GM11168 (cell line): ENCODE measurements at regions not wholly inside any gene's neighbourhood (a gene's known extent, or its start where the extent isn't known, plus 50 kb on each side); places are given as distances from the start of the nearest gene placed in this dataset.
"Not testable (repeated sequence)": the region's sequence is repeated elsewhere in the genome, so short reads cannot be mapped to it uniquely, and the experiment has no call there.

Experiments used
- in situ Hi-C: fragments of 300-500 bp; cut with MboI; formaldehyde crosslinking; loops from one replicate; pipeline ENCODE4 v1.12.0; 2022; ENCODE audit warnings: low sequenced_read_pairs; ENCODE audit not compliant: unreplicated experiment

DNA sequence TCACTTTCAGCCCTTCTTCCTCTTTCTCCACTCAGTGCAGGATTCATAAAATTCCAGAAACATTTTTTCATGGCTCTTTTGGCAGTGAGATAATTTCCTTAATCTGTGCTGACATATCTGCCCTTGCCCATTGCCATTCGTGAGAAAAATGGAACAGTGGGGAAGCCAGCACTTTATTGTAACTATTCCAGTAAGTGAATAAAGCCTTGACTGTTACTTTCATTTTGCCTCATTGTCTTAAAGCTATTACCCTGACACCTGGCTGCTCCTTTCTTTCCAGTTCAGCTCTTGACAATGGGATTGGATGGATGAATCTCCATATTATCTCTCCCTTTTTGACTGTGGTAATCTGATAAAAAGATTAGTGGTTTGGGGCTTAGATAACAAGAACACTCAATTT lies 1068.1 kb upstream of the PCDH20 start:
- in situ Hi-C loops = no loop called here

- in situ Hi-C loops = no loop called here
These were observed 1066.7 kb upstream of the PCDH20 start for GRCh38 chr13:62482351-62482750.

DNA sequence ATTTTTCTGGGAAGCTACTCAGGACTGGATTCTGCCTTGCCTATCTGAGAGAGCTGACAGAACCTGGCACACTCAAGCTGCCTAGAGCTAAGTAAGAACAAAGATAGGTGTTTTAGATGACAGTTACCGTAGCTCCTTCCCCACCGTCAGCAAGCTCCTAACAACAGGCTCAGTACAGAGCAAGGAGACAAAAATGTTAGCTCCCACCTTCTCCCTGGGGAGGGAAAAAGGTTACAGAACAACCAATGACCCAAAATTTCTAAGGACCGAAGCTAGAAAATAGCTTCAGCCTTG lies 1058.2 kb upstream of the PCDH20 start:
- in situ Hi-C loops = no loop called here

GRCh38 chr13:62473190-62473943 lies 1057.7 kb upstream of the PCDH20 start:
- in situ Hi-C loops = no loop called here

DNA sequence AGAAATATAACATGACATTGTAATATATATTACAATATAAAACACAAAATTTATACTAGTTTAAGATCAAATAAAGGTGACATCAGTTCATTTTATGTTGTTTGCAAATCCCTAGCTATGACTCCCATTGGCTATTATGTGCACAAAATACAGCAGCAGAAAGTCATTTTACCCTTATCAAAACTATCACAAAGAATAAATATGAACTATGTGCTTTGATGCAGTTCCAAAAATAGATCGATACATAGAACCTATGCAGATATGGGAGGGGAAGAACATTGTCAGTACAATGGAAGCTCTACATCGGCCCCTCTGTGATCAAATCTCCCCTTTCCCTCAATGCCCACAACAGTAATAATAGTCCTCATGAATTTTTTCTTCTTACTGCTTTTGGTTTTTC lies 1038.1 kb upstream of the PCDH20 start:
- in situ Hi-C loops = no loop called here

DNA sequence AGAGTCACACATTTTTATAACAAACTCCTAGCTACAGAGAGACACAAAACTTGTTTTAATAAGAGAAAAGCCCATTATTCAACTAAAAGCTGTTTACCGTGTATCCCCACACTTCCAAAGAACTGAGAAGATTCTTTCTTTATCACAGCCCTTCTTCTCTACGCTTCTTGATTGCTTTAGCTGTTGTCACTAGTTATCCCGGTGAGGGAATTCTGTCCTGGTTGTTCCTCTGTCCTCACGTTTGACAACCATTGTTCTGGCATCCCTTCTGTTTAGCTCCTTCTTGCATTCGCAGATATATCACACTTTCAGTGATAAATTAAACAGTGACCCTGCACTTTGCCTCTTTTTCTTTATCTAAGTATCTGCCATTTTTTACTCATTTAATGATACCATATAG lies 1035.1 kb upstream of the PCDH20 start:
- in situ Hi-C loops = no loop called here

DNA sequence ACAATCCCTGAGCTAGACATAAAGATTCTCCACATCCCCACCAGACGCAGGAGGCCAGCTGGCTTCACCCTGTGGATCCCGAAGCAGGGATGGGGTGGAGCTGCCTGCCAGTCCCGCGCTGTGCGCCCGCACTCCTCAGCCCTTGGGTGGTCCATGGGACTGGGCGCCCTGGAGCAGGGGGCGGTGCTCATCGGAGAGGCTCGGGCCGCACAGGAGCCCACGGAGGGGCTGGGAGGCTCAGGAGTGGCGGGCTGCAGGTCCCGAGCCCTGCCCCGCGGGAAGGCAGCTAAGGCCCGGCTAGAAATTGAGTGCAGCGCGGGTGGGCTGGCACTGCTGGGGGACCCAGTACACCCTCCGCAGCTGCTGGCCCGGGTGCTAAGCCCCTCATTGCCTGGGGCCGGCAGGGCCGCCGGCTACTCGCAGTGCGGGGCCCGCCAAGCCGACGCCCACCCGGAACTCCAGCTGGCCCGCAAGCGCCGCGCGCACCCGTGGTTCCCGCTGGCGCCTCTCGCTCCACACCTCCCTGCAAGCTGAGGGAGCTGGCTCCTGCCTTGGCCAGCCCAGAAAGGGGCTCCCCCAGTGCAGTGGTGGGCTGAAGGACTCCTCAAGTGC lies 1032.2 kb upstream of the PCDH20 start:
- in situ Hi-C loops = not testable (repeated sequence)

GRCh38 chr13:62444805-62445204 lies 1029.2 kb upstream of the PCDH20 start:
- in situ Hi-C loops = no loop called here

GRCh38 chr13:62434081-62434480 lies 1018.4 kb upstream of the PCDH20 start:
- in situ Hi-C loops = no loop called here

GRCh38 chr13:62433660-62434059 lies 1018.0 kb upstream of the PCDH20 start:
- in situ Hi-C loops = no loop called here

GRCh38 chr13:62432906-62433305 lies 1017.3 kb upstream of the PCDH20 start:
- in situ Hi-C loops = no loop called here

DNA sequence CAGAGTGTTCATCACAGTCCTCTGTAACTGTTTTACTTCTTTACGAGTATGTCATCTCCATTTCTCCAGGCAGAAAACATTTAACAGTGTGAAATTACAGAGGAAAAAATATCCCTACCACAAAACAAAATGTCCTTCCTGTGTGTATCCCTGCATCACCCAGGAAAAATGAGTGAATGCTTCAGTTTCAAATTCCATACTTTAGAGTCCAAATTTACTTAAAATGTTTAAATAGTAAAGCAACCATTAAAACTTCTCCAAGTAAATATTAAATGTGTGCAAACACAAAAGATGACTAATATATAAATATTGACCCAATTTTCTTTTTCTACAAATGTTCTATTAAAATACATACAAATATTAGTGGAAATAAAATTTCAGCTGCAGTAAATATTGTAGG lies 1016.6 kb upstream of the PCDH20 start:
- in situ Hi-C loops = no loop called here

GRCh38 chr13:62431852-62432251 lies 1016.2 kb upstream of the PCDH20 start:
- in situ Hi-C loops = no loop called here

DNA sequence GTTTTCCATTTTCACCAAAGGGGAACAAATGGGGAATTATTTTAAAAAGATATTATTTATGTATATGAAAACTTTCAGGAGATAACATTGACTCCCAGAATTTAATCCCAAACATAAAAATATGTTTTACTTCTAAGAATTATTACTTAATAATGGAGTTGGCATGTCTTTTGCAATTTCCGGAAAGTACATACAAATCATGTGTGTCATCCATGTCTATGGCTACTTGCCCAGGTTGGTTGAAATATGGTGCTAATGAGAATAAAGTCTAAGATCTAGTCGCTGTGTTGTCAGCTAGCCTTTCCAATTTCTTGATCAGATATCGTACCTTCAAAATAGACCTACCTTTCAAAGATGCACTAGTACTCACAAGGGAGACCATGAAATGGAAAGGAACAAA lies 1003.2 kb upstream of the PCDH20 start:
- in situ Hi-C loops = no loop called here

GRCh38 chr13:62418376-62418775 lies 1002.7 kb upstream of the PCDH20 start:
- in situ Hi-C loops = no loop called here

DNA sequence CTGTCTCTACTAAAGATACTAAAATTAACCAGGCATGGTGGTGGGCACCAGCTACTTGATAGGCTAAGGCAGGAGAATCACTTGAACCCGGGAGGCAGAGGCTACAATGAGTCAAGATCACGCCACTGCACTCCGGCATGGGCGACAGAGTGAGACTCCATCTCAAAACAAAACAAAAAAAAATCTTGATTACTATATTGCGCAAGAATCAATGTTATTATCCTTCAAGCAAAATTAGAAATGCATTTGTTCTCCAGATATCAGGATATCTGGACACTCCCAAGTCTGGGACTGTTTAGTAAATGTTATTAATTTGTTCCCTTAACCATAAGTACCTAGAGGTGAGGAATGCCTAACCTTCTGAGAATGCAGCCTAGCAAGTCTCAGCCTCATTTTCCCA lies 992.2 kb upstream of the PCDH20 start:
- in situ Hi-C loops = no loop called here

DNA sequence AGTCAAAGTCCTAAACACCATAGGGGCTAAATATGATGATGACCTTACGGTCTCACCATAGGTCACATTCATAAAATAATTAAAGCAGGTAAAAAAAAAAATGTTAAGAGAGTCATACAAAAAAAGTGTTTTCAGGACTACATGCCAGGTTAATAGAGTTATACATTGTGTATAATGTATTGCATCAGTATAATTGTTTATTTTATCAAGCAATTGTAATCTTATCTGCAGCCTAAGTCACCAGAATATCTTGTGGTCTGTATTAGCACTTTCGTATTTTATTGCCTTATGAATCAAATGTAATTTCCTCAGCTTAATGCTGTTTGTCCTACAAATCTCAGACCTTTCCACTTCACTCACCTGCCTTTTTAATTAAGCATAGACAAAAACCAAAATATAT lies 972.9 kb upstream of the PCDH20 start:
- in situ Hi-C loops = no loop called here

GRCh38 chr13:62387647-62388046 lies 972.0 kb upstream of the PCDH20 start:
- in situ Hi-C loops = no loop called here

- in situ Hi-C loops = not testable (repeated sequence)
These were observed 963.6 kb upstream of the PCDH20 start for GRCh38 chr13:62379241-62379640.

DNA sequence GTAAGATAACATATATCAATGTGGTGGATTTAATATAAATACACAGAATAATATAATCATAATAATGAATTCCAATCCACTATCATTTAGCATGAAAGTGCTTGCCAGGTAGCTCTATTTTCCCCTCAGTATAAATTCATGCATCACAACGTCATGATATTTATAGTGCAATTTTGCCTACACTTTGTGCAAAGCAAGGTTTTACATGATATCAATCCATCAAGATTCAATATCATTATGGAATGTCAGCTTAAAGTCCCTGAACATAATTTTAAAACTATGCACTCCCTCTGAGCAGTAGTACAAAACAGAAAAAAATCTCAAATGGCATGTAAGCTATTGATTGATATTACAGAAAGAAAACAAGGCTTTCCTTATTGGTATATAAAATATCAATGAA lies 962.2 kb upstream of the PCDH20 start:
- in situ Hi-C loops = no loop called here

DNA sequence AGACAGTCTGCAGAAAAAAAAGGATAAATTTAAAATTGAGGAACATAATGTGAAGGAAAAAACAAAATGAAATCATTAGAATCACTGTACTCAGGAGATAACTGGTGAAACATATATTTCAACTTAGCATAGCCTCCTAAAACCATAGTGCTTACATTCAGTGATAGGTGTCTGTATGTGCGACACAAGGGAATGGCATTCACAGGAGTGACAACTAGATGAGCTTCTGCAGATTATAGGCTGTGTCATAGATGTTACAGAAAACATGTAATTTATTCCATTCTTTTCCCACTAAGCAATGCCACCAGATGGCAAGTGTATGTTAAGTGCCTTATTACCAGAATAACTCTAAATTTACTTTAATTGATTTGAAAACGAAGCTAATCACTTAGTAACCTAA lies 960.0 kb upstream of the PCDH20 start:
- in situ Hi-C loops = no loop called here

GRCh38 chr13:62371737-62372136 lies 956.1 kb upstream of the PCDH20 start:
- in situ Hi-C loops = no loop called here
